HCT116 (cell line): ENCODE measurements at regions not wholly inside any gene's neighbourhood (a gene's known extent, or its start where the extent isn't known, plus 50 kb on each side); places are given as distances from the start of the nearest gene placed in this dataset.

Source experiments
- ATAC-seq: fragments of 200-7000 bp; cut with Tn5 transposase; 2 replicates; pipeline ENCODE4 v1.9.1; 2020; ENCODE audit warnings: mild to moderate bottlenecking, moderate library complexity
- BruUV-seq: library from RNA; stranded (reverse); fragments of 400-500 nt; replicated peaks from 2 replicates; lab custom pipeline; 2021; lab: Mats Ljungman, UMichigan
- CTCF ChIA-PET: fragments of 300-600 bp; sonication (Branson Sonifier 250); formaldehyde crosslinking; loops from one replicate; lab custom pipeline; 2021; ENCODE audit warnings: antibody characterized with exemption; lab: Charles Lee
- POLR2A ChIA-PET: fragments of 300-600, 350-600 bp; sonication (Branson Sonifier 250); formaldehyde crosslinking; loops from one replicate; lab custom pipeline; 2021; ENCODE audit warnings: antibody characterized with exemption; lab: Charles Lee
- RAD21 ChIA-PET, 2 experiments: fragments of 300-600 bp; sonication (Branson Sonifier 250); formaldehyde crosslinking; loops; one replicate each; lab custom pipeline; 2023; ENCODE audit warnings: low total read pairs in 2 of 2; ENCODE audit not compliant: uncharacterized antibody in 2 of 2, unreplicated experiment in 2 of 2, low non-redundant PET in 1 of 2; lab: Charles Lee
- DNase-seq: peaks from one replicate; pipeline ENCODE4 v3.0.0-alpha.2; 2010; ENCODE audit warnings: low read depth, low spot score
- H2AFZ ChIP-seq: fragments of 200-600 bp; shearing (Covaris generic), sonication (generic); 2 replicates; pipeline ENCODE4 v1.6.1; 2017; ENCODE audit warnings: low read depth, mixed run types, mixed read lengths, antibody characterized with exemption, low read length; ENCODE audit not compliant: poor library complexity, severe bottlenecking
- H3K27ac ChIP-seq: 2 replicates; pipeline ENCODE4 v1.5.1; 2012; ENCODE audit warnings: low read depth, low read length
- H3K27me3 ChIP-seq: fragments of 200-600 bp; sonication (generic); 2 replicates; pipeline ENCODE4 v1.6.1; 2016; ENCODE audit warnings: mixed run types, low read length, mixed read lengths; ENCODE audit not compliant: insufficient read depth
- H3K36me3 ChIP-seq, 2 experiments: fragments of 200-500 bp in 1 of 2; fragments of 200-600 bp in 1 of 2; sonication (Bioruptor generic) in 1 of 2; sonication (generic) in 1 of 2; 2 replicates each; pipeline versions ENCODE4 v1.5.1 to v1.6.1; 2014 to 2016; ENCODE audit warnings: low read length in 2 of 2, inconsistent platforms in 1 of 2, mixed read lengths in 1 of 2, mixed run types in 1 of 2; ENCODE audit not compliant: insufficient read depth in 2 of 2, control insufficient read depth in 1 of 2
- H3K4me1 ChIP-seq, 2 experiments: fragments of 200-600 bp in 1 of 2; sonication (generic) in 1 of 2; 2 replicates each; pipeline versions ENCODE4 v1.5.1 to v1.6.1; 2012 to 2017; ENCODE audit warnings: low read length in 2 of 2, inconsistent platforms in 1 of 2, mild to moderate bottlenecking in 1 of 2, mixed read lengths in 1 of 2, mixed run types in 1 of 2, moderate library complexity in 1 of 2; ENCODE audit not compliant: insufficient read depth in 2 of 2, control insufficient read depth in 1 of 2
- H3K4me2 ChIP-seq: fragments of 200-600 bp; sonication (generic); 2 replicates; pipeline ENCODE4 v1.6.1; 2017; ENCODE audit warnings: mixed run types, low read length, mixed read lengths
- H3K4me3 ChIP-seq, 2 experiments: fragments of 200-600 bp in 1 of 2; sonication (generic) in 1 of 2; replicated peaks in 1 of 2; 2 replicates each; pipeline ENCODE4 v1.5.1; 2011 to 2016; ENCODE audit warnings: low read length in 2 of 2, control low read depth in 1 of 2, low read depth in 1 of 2, mild to moderate bottlenecking in 1 of 2, mixed read lengths in 1 of 2, mixed run types in 1 of 2
- H3K79me2 ChIP-seq: fragments of 200-600 bp; sonication (generic); 2 replicates; pipeline ENCODE4 v1.6.1; 2017; ENCODE audit warnings: mild to moderate bottlenecking, mixed run types, low read length, moderate library complexity, mixed read lengths; ENCODE audit not compliant: insufficient read depth
- H3K9ac ChIP-seq: fragments of 200-600 bp; sonication (generic); 2 replicates; pipeline ENCODE4 v1.6.1; 2016; ENCODE audit warnings: low read length, mixed read lengths
- H3K9me2 ChIP-seq: fragments of 200-600 bp; sonication (generic), shearing (Covaris generic); 2 replicates; pipeline ENCODE4 v1.6.1; 2017; ENCODE audit warnings: mixed run types, mild to moderate bottlenecking, moderate library complexity; ENCODE audit not compliant: insufficient read depth
- H3K9me3 ChIP-seq, 2 experiments: fragments of 200-500 bp in 1 of 2; fragments of 200-600 bp in 1 of 2; sonication (Bioruptor generic) in 1 of 2; sonication (generic) in 1 of 2; 2 replicates each; pipeline ENCODE4 v1.6.1; 2014 to 2017; ENCODE audit warnings: low read length in 2 of 2, mixed read lengths in 2 of 2, inconsistent platforms in 1 of 2, low read depth in 1 of 2, mild to moderate bottlenecking in 1 of 2, mixed run types in 1 of 2, moderate library complexity in 1 of 2; ENCODE audit not compliant: control insufficient read depth in 1 of 2, insufficient read depth in 1 of 2
- H4K20me1 ChIP-seq: fragments of 200-600 bp; sonication (generic), shearing (Covaris generic); 2 replicates; pipeline ENCODE4 v1.6.1; 2017; ENCODE audit warnings: mixed run types, mild to moderate bottlenecking, moderate library complexity; ENCODE audit not compliant: insufficient read depth
- CBX3 ChIP-seq: IDR thresholded peaks from 2 replicates; pipeline ENCODE4 v1.6.1; 2012; ENCODE audit warnings: low read depth
- CEBPB ChIP-seq: IDR thresholded peaks from 2 replicates; pipeline ENCODE4 v1.6.1; 2012; ENCODE audit warnings: low read depth
- CTCF ChIP-seq, 3 experiments: fragments of 200-600 bp in 1 of 3; sonication (generic) in 1 of 3; IDR thresholded peaks in 2 of 3; conservative IDR thresholded peaks in 1 of 3; 2 replicates each; pipeline ENCODE4 v1.5.1; 2012 to 2017; ENCODE audit warnings: low read depth in 2 of 3, low read length in 2 of 3, antibody characterized with exemption in 1 of 3, borderline replicate concordance in 1 of 3, control low read depth in 1 of 3, mild to moderate bottlenecking in 1 of 3, mixed read lengths in 1 of 3, mixed run types in 1 of 3, moderate library complexity in 1 of 3; ENCODE audit not compliant: insufficient read depth in 1 of 3
- EGR1 ChIP-seq: IDR thresholded peaks from 2 replicates; pipeline ENCODE4 v1.6.1; 2012; ENCODE audit warnings: low read depth
- ELF1 ChIP-seq: IDR thresholded peaks from 2 replicates; pipeline ENCODE4 v1.6.1; 2012; ENCODE audit warnings: low read depth, borderline replicate concordance
- EZH2 ChIP-seq: fragments of 200-600 bp; sonication (generic); IDR thresholded peaks from 2 replicates; pipeline ENCODE4 v1.6.1; 2017; ENCODE audit warnings: antibody characterized with exemption, mixed run types
- EZH2phosphoT487 ChIP-seq: fragments of 200-600 bp; IDR thresholded peaks from 2 replicates; pipeline ENCODE4 v1.6.1; 2018; ENCODE audit warnings: antibody characterized with exemption, borderline replicate concordance
- FOSL1 ChIP-seq: IDR thresholded peaks from 2 replicates; pipeline ENCODE4 v1.6.1; 2012; ENCODE audit warnings: low read depth
- MAX ChIP-seq: IDR thresholded peaks from 2 replicates; pipeline ENCODE4 v1.6.1; 2012
- POLR2A ChIP-seq: IDR thresholded peaks from 2 replicates; pipeline ENCODE4 v1.7.0; 2011; ENCODE audit warnings: borderline replicate concordance; ENCODE audit not compliant: insufficient read depth, insufficient read length; ENCODE audit errors: extremely low read depth
- POLR2AphosphoS5 ChIP-seq: IDR thresholded peaks from 2 replicates; pipeline ENCODE4 v1.6.1; 2011; ENCODE audit warnings: mild to moderate bottlenecking, low read depth, low read length, moderate library complexity
- RAD21 ChIP-seq: IDR thresholded peaks from 2 replicates; pipeline ENCODE4 v1.6.1; 2012; ENCODE audit warnings: low read depth, mild to moderate bottlenecking
- SP1 ChIP-seq: IDR thresholded peaks from 2 replicates; pipeline ENCODE4 v1.6.1; 2012; ENCODE audit warnings: low read depth
- SRF ChIP-seq: IDR thresholded peaks from 2 replicates; pipeline ENCODE4 v1.6.1; 2012; ENCODE audit warnings: low read depth
- YY1 ChIP-seq: IDR thresholded peaks from 2 replicates; pipeline ENCODE4 v1.6.1; 2011; ENCODE audit warnings: low read length, low read depth, moderate library complexity, mild to moderate bottlenecking; ENCODE audit not compliant: insufficient replicate concordance; ENCODE audit errors: extremely low read depth
- ZBTB33 ChIP-seq: IDR thresholded peaks from 2 replicates; pipeline ENCODE4 v1.6.1; 2011; ENCODE audit warnings: mild to moderate bottlenecking, low read length, moderate library complexity; ENCODE audit not compliant: insufficient replicate concordance; ENCODE audit errors: extremely low read depth
- ZFX ChIP-seq: fragments of 450-650 bp; IDR thresholded peaks from 2 replicates; pipeline ENCODE4 v1.6.1; 2017
- intact Hi-C: fragments of 100-400 bp; cut with micrococcal nuclease; formaldehyde crosslinking; loops from 2 replicates; pipeline ENCODE4 v1.10.0; 2022

DNA sequence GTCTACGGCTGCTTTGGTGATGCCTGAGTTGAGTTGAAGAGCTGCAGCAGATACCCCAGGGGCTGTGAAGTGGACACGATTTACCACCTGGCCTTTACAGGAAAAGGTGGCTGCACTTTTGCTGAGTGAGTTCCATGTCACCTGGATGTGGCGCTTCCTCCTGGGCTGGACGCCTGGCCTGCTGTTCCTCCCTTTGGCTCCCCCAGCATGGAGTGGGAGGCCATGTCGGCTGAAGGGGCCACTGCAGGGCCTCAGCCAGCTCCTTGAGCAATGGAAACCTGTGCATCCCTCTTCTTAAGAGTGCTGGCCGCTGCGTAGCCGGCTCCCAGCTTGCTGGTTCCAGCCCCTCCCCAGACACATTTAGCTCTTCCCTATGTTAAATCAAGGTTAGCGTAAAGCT, 221.0 kb downstream of the GLRX3 start:
- RAD21 ChIA-PET, result no interaction called here
- intact Hi-C loops, result no loop called here
- CTCF ChIA-PET, result no interaction called here

GRCh38 chr10:130357951-130358350, 221.8 kb downstream of the GLRX3 start:
- CTCF ChIA-PET, result no interaction called here
- Histone ChIP-seq H3K4me1 (no peaks in the 10 kb centered on the region), H3K27me3 (no peaks in the 10 kb centered on the region), H3K9ac (no peak overlapping the region), H3K27ac (no peak overlapping the region), H3K9me2 (no peaks in the 10 kb centered on the region), H2AFZ (no peak overlapping the region), H3K79me2 (no peaks in the 10 kb centered on the region), H3K9me3 (no peaks in the 10 kb centered on the region), H4K20me1 (no peaks in the 10 kb centered on the region), H3K36me3 (no peaks in the 10 kb centered on the region), H3K4me3 (no peak overlapping the region), H3K4me2 (no peak overlapping the region)
- intact Hi-C loops, result no loop called here
- BruUV-seq, result no TSS peak
- no peak for DNase-seq
- no peak for ATAC-seq
- RAD21 ChIA-PET, result no interaction called here
- POLR2A ChIA-PET, result no interaction called here
- no peak for TF ChIP-seq CBX3
- no peak for TF ChIP-seq YY1
- TF ChIP-seq RAD21, result no peak
- TF ChIP-seq FOSL1, result no peak
- no peak for TF ChIP-seq POLR2A
- TF ChIP-seq ELF1, result no peak
- TF ChIP-seq EGR1, result no peak
- TF ChIP-seq EZH2phosphoT487, result no peak
- no peak for TF ChIP-seq POLR2AphosphoS5
- no peak for TF ChIP-seq SP1
- no peak for TF ChIP-seq ZFX
- TF ChIP-seq CTCF (IDR thresholded peaks at IDR 0.05 in 2 of 3, conservative IDR thresholded peaks at IDR 0.05 in 1 of 3; ENCODE audit: borderline replicate concordance in 1 of 3, insufficient read depth in 1 of 3, low read depth in 2 of 3, low read length in 2 of 3), result no peak
- TF ChIP-seq CEBPB, result no peak
- no peak for TF ChIP-seq SRF

More for the DNA sequence above, 221.0 kb downstream of the GLRX3 start:
- Histone ChIP-seq H3K9me2 (no peaks in the 10 kb centered on the region), H3K4me1 (no peaks in the 10 kb centered on the region), H3K9me3 (no peaks in the 10 kb centered on the region), H3K36me3 (no peaks in the 10 kb centered on the region), H3K9ac (no peak overlapping the region), H4K20me1 (no peaks in the 10 kb centered on the region), H3K27ac (no peak overlapping the region), H2AFZ (no peak overlapping the region), H3K4me2 (no peak overlapping the region), H3K79me2 (no peaks in the 10 kb centered on the region), H3K4me3 (no peak overlapping the region), H3K27me3 (no peaks in the 10 kb centered on the region)
- no peak for DNase-seq
- POLR2A ChIA-PET, result no interaction called here
- TF ChIP-seq EZH2 (no peak), FOSL1 (no peak), ZBTB33 (no peak), MAX (no peak)
- BruUV-seq, result no TSS peak
- no peak for ATAC-seq
